GM20431 (cell line): ENCODE measurements at regions not wholly inside any gene's neighbourhood (a gene's known extent, or its start where the extent isn't known, plus 50 kb on each side); places are given as distances from the start of the nearest gene placed in this dataset.

ENCODE experiments used
- in situ Hi-C: fragments of 300-500 bp; cut with MseI, MboI; formaldehyde crosslinking; loops from one replicate; pipeline ENCODE4 v1.15.0; 2020; ENCODE audit warnings: low sequenced_read_pairs; ENCODE audit not compliant: unreplicated experiment

GRCh38 chr9:14406463-14406862, 92.5 kb upstream of the NFIB start:
- in situ Hi-C loops = no loop called here

DNA sequence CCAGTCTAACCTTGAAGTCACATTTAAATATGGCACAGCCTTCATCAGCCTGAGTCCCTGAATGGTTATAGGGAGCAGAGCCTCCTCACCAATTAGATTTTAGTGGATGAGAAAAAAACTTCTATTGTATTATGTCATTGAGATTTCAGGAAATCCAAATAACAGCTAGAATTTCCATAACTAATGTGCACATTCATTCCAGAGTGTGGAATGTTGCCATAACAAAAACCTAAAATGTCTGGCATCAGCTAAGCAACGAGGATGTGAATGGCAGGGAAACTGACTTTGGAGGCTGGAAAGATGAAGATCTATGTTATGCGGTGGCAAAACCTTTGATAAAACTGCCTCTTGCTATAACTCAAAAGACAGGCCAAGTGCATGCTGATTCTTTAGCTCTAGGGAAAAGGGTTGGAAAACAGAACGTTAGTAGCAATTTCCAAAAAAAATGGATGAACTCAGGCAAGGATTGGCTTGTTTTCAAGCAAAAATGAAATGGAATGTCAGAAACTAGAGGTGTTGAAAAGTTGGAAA, 91.3 kb upstream of the NFIB start:
- in situ Hi-C loops = no loop called here

- in situ Hi-C loops = no loop called here
Measured at GRCh38 chr9:14403081-14403480, 89.1 kb upstream of the NFIB start.

GRCh38 chr9:14402583-14402982, 88.6 kb upstream of the NFIB start:
- in situ Hi-C loops = no loop called here

DNA sequence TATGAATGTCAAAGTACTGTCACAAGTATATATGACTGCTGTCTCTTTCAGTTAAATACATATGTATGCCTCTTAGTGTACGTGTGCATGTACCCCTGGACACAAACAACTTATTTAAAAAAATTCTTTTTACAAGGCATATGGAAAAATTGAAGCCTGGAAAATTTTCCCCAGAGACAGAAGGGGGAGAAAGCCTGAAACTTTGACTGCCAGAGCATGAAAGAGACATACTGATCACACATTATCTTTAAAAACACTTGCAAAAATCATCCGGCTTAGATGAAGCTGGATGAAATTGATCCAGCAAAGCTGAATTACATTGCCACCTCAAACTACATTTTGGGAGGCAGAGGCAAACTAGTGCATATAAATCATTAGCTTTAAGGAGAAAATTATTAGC, 88.0 kb upstream of the NFIB start:
- in situ Hi-C loops = no loop called here

GRCh38 chr9:14400658-14400995, 86.7 kb upstream of the NFIB start:
- in situ Hi-C loops = no loop called here

- in situ Hi-C loops = no loop called here
Measured at GRCh38 chr9:14399756-14400657, 86.1 kb upstream of the NFIB start.

DNA sequence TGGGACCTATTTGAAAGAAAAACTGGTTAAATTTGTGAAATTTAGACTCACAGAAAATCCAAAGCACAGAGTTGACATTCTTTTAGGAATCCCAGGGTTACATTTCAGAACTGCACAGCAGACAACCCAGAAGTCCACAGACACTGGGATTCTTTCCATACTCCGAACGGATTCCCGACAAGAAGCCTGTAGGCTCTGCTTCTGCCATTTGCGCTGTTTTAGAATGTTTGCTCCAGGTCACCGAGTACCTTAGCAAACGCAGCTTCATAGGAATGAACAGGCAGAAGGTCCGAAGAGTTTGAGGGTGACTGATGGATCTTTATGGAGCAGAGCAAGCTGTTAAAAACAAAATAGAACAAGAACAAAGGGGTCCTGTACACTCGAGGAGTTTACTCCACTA, 84.5 kb upstream of the NFIB start:
- in situ Hi-C loops = no loop called here

DNA sequence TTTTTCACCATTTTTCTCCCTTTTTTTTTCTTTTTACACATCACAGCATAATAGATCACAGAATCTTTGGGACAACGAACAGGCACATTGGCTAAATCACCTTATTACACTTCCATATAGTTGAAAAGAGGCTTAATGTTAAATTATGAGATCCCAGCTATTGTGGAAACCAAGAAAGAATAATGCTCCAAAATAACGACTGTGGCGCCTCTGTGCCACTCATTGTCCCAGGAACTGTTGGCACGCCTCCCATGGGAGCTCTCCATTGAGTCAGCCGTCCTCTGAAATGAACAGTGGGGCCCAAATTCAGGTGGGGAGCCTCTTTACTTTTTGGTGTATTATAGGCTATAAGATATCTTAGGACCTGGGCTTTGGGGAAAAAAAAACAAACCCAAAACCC, 82.2 kb upstream of the NFIB start:
- in situ Hi-C loops = no loop called here

DNA sequence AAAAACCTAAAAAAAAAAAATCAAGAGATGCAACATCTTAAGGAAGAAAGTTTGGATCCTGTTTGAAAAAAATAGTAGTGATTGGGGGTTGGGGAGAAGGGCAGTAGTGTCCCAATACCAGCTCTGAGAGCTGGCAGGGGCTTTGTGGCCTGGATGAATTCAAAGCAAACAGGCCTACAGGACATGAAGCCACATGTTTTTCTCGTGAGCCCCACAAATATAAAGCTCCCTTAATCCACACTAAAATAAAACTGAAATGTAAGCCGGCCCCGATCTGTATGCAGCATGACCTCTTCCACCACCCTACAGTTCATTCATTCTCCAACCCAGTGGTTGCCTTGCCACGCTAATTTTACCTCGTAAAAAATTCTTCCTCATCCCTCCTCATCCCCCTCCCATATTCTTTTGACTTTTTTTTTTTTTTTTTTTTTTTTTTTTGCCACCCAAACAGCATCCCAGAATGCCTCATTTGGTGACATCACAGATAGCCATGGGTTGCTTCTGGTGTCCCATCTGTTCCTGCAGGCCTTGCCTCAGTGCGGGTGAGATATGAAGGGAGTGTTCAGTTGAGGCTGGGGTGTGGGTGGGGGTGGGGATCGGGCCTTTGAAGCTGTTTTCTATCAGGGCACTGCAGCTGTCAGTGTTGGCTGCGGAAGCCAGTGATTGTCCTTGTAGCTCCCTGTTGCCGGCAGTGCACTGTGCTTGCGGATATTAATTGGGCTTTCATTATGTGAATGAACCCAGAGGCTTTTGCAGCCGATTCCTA, 81.6 kb upstream of the NFIB start:
- in situ Hi-C loops = no loop called here

GRCh38 chr9:14393418-14393817, 79.5 kb upstream of the NFIB start:
- in situ Hi-C loops = no loop called here

DNA sequence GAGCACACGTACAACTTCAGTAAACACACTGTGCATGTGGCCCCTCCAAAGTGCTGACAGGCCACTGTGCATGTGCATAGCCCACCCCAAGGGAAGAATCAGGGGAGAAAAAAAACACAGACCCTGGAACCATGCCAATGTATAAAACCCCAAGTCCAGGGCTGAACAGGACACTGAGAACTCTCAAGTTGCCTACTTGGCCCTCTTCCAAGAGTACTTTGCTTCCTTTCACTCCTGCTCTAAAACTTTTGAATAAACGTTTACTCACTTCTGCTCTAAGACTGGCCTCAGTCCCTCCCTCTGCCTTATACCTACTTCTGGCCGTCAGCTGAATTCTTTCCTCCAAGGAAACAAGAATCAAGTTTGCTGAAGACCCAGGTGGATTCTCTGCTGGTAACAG, 77.7 kb upstream of the NFIB start:
- in situ Hi-C loops = no loop called here

DNA sequence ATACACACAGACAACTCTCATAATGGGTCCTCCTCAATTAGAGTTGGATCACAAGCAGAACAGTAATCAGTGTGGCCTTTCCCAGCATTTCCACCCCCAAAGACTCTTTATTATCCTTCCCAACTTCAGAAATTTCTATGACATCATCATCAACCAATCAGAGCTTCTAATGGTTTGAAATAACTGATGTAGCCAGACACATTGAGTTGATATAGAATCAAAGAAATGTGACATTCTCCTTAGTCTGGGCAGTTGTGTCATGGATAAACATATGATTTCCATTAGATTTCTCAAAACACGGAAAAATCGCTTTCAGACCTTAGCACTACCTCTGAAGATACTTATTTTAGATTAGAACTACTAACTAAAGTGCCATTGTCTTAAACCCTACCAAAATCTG, 75.7 kb upstream of the NFIB start:
- in situ Hi-C loops = no loop called here

GRCh38 chr9:14389146-14389545, 75.2 kb upstream of the NFIB start:
- in situ Hi-C loops = no loop called here

GRCh38 chr9:14383773-14384172, 69.8 kb upstream of the NFIB start:
- in situ Hi-C loops = no loop called here

DNA sequence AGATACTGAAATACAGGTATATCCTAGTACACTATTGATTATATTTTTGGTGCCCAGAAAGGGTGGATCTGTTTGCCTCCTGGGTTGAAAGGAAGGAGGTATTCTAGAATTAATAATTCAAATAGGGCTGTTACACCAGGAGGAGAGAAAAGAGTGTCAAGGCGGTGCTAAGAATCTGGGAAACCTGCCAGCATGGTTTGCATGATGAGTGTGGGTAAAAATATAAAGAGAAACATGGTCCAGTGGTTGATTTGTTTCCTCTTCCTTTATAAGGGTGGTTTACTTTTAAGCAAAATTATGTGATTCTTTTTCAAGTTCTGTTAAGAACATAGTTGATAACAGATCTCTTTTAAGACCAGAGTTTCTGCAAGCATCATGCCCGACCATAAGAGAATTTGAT, 69.4 kb upstream of the NFIB start:
- in situ Hi-C loops = no loop called here

GRCh38 chr9:14380061-14380836, 66.3 kb upstream of the NFIB start:
- in situ Hi-C loops = no loop called here

DNA sequence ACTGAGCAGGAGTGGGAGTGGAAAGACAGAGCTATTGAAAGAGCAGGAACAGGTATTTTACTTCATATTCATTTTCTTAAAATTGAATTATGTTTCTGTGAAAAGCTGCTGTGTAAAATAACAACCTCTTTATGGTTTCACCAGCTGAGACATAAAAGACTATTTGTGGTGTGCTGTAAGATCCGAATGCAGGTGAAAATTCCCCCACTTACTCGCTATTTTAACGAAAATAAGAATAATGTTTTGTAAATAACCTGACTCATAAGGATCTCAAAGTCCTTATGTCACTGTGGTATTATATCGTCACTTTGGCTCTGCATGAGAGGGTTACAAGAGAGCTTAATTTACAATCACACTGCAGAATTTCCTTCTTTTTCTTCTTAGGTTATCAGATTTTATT, 65.3 kb upstream of the NFIB start:
- in situ Hi-C loops = no loop called here

DNA sequence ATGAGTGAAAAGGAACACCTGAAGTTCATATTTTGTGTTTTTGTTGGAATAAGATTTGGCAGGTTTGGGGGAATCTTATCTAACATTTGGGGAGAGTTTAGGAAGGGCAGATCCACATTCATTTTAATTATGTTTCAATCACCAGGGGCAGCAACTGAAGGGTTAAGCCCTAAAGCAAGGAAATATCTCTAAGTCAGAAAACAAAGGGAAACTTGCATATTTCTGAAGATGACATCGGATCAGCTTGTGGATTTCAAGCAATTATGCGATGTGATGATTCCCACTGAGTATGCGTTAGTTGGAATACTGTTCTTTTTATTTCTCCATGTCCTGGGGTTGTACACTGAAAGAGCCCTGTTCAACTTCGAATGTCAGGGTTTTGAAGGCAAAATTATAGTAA, 59.8 kb upstream of the NFIB start:
- in situ Hi-C loops = loop anchor here (25.0 kb wide), 1 partner anchor 936 kb away; no protein-coding TSS in a partner anchor

- in situ Hi-C loops = loop anchor here (25.0 kb wide), 1 partner anchor 936 kb away; no protein-coding TSS in a partner anchor
Measured at GRCh38 chr9:14373336-14373666, 59.4 kb upstream of the NFIB start.
